ENCODE measurements at regions not wholly inside any gene's neighbourhood (a gene's known extent, or its start where the extent isn't known, plus 50 kb on each side); places are given as distances from the start of the nearest gene placed in this dataset.
"Not testable (repeated sequence)": the region's sequence is repeated elsewhere in the genome, so short reads cannot be mapped to it uniquely, and the experiment has no call there.

- DNase-seq (ENCODE audit: low spot score), result no peak
Observed at GRCh38 chr1:5686925-5687706, 305.1 kb downstream of the NPHP4 start.

- DNase-seq (ENCODE audit: low spot score), result no peak
Observed at GRCh38 chr1:5686195-5686594, 306.0 kb downstream of the NPHP4 start.

- DNase-seq (ENCODE audit: low spot score), result no peak
Observed at GRCh38 chr1:5685446-5686040, 306.7 kb downstream of the NPHP4 start.

DNA sequence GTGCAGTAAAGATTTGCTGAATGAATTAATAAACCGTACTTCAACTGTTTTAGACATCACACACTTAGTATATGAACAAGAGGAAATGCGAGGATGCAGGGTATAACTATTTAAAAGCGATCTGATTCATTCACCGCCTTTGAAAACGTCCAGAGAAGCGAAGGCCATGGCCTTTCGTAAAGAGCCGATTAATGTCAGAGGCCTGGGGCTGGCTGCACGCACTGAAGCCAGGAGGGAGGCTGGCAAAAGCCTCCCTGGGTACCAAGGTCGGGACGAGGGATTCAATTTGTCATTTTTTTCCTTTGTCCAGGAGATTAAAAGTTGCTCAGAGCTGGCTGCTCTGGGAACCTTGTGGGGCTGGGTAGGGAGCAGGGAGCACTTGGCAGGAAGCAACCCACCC, 307.4 kb downstream of the NPHP4 start:
- DNase-seq (ENCODE audit: low spot score), result no peak

GRCh38 chr1:5683446-5683845, 308.8 kb downstream of the NPHP4 start:
- DNase-seq (ENCODE audit: low spot score), result no peak

GRCh38 chr1:5682626-5683225, 309.5 kb downstream of the NPHP4 start:
- DNase-seq (ENCODE audit: low spot score), result no peak

DNA sequence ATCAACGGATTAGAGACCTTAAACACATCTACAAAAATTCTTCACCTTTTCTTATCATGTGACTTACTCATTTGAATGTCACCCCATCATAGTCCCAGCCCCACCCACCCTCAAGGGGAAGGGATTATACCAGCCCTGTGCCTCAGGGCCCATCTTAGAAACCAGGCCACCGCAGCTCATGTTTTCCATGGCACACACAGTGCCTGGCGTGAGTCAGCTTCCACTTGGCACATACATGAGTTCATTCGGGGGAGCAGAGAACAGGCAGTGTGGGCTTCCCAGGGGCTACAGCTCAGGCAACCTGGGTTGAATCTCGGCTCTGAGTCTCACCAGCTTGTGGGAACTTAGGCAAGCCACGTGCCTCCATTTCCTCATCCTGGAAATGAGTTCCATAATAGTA, 310.6 kb downstream of the NPHP4 start:
- DNase-seq (ENCODE audit: low spot score), result no peak

DNA sequence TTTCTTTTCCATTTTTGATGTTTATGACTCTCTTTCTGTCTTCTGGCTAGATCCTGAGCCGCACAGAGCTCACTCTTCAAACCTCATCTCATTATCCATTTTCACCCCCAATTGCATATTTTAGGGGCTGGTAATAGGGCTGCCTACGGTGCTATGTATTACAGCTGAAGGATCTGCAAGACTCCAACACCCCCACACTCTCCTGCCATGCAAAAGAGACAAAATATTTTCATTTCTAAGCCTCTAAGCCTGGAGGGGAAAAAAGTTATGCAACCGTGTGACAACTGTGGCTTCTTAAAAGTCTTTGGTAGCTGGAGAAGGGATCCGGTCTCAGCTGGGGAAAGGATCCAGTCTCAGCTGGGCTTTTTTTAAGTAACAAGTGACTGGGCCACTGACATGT, 311.6 kb downstream of the NPHP4 start:
- DNase-seq (ENCODE audit: low spot score), result no peak

DNA sequence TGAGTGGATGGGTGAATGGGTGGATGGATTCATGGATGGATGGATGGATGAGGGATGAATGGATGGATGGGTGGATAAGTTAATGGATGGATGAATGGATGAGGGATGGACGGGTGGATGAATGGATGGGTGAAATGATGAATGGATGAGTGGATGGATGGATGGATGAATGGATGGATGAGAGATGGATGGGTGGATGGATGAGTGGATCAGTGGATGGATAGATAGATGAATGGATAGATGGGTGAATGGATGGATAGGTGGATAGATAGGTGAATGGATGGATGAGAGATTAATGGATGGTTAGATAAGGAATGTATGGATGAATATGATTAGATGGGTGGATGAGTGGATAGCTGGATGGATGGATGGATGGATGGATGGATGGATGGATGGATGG, 313.5 kb downstream of the NPHP4 start:
- no peak for DNase-seq (ENCODE audit: low spot score)

GRCh38 chr1:5672355-5672754, 319.9 kb downstream of the NPHP4 start:
- DNase-seq (ENCODE audit: low spot score), result not testable (repeated sequence)

DNA sequence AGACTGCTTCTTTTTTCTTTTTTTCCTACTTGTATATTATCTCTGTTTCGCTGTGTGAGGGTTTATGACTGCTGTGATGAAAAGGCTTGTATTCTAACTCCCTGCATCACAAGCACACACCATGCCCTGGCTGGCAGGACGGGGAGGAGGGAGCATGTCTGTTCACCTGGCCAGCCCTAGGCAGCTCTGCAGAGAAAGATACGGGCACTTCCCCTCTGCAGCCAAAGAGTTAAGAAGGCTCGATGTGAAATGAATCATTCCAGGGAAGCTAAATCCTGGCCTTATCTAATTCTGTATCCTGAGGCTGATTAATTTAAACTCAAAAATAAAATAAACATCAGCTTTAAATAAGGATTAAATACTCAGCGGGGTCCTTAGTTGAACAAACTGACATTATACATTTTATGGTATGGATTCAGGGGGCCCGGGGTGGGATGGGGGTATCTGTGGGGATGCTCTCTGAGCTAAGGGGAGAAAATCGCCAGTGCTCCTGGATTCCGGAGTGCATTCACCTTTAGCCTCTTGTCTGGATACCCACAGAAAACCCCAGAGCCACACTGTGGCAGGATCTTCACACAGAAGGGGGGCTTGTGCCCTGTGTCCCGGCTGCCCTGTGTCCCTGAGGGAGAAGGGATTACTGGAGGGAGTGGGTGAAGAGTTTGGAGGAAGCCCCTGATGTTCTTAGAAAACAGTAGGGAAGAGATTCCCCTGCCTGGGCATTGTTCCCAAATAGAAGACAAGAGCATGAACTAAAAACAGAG, 321.5 kb downstream of the NPHP4 start:
- no peak for DNase-seq (ENCODE audit: low spot score)

DNA sequence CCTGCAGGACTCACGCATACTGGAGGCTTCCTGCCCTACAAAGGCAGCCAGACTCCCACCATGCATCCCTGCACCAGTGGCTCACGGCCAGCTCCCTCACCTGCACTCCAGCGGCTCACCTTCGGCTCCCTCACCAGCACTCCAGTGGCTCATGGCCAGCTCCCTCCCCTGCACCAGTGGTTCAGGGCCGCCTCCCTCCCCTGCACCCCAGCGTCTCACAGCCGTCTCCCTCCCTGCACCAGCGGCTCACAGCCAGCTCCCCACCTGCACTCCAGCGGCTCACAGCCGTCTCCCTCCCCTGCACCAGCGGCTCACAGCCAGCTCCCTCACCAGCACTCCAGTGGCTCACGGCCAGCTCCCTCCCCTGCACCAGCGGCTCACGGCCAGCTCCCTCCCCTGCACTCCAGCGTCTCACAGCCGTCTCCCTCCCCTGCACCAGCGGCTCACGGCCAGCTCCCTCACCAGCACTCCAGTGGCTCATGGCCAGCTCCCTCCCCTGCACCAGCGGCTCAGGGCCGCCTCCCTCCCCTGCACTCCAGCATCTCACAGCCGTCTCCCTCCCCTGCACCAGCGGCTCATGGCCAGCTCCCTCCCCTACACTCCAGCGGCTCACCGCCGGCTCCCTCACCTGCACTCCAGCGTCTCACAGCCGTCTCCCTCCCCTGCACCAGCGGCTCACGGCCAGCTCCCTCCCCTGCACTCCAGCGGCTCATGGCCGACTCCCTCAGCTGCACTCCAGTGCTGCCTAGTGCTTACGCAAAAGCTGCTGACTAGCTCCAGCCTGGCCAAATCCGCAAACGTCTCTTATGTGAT, 324.5 kb downstream of the NPHP4 start:
- DNase-seq (ENCODE audit: low spot score), result no peak

DNA sequence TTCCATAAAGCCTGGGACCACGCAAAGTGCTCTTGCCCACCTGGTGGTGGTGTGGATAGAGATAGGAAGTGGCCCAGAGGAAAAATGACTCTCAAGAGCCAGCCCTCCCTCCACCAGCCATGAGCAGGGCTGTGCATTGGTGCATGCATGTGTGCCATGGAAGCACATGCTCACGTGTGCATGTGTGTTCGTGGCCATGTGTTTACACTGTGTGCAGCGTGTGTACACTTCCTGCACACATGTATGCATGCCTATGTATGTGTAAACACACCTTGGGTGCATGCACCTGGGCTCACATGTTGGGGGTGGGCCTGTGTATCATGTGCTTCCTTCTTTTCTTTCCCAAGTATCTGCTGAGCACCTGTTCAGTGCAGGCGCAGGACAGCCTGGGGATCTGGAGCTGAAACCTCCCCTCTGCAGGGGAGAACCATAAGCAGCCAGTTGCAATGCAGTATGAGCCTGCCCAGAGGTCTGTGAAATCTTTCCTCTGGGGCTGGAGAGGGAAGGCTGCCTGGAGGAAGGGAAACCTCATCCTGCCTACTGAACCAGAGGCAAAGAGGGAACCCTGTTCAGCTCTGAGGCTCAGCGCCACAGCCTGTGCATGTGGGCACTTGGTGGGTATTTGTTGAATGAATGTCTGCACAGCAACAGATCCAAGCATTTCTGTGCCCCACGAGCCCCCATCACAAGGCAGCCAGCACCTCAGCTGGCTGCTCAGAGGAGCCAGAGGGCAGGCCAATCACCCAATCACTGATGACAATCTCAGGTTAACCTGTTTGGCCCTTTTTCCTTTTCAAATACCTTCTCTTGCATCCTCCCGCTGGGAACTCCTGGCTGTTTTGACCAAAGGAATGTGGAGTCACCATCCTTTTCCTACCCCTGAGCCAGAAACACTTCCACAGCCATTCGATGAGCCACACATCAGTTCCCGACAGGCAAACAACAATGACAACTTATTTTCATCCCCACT, 327.0 kb downstream of the NPHP4 start:
- no peak for DNase-seq (ENCODE audit: low spot score)

GRCh38 chr1:5664081-5664768, 328.0 kb downstream of the NPHP4 start:
- DNase-seq (ENCODE audit: low spot score), result no peak

DNA sequence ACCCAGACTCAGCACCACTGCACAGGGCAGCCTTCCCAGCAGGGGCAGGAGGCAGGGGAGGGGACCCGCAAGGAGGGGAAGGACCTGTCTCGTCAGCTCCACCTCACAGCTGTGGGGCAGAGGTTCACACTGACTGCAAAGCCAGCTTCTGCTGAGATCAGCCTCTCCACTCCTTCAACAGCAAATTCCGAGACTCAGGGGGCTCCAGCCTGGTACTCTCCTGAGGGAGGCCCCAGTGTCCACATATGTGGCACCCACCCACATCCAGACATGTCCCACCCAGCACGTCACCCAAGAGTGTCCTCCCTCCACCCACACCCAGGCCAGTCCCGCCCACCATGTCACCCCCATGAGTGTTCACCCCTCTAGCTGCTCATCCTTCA, 329.5 kb downstream of the NPHP4 start:
- DNase-seq (ENCODE audit: low spot score), result no peak

DNA sequence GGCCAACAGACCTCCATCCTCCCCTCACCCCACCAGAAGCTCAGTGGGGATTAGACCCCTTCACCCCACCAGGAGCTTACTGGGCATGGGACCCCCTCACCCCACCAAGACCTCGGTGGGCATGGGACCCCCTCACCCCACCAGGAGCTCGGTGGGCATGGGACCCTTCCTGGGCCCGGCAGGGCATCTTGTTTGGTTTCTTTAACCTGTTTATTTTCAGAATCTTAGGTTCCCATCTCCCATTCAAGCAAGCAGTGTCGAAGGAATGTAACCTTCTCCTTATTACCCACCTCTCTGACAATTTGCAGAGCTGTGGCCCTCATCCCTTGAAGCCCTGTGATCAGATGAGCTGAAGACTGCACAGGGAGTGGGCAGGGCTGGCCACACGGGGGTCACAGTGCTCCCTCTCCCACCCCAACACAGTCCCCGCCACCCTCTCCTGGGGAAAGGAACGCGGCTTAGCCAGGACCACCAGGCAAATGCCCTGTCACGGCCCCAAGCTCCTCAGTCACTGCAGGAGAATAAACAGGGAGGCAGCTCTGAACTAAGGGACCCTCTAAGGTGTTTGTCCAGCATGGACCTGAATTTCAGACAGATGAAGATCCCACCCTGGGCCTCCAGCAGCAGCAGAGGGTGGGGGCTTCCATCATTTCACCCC, 330.0 kb downstream of the NPHP4 start:
- no peak for DNase-seq (ENCODE audit: low spot score)

- no peak for DNase-seq (ENCODE audit: low spot score)
Observed at GRCh38 chr1:5661196-5662085, 330.8 kb downstream of the NPHP4 start.

- DNase-seq (ENCODE audit: low spot score), result no peak
Observed at GRCh38 chr1:5660141-5660935, 331.9 kb downstream of the NPHP4 start.

Data from activated CD4-positive, alpha-beta T cell treated with anti-CD3 and anti-CD28 coated beads, Interleukin-2, Interleukin-4, amounts not matched to agents 100 ng/mL and 50 ng/mL, durations not matched to agents 16 hours and 8 hours (primary cell).